NCI-H748 treated with DMSO at 0.1 percent for 48 hours (cell line): ENCODE measurements at regions not wholly inside any gene's neighbourhood (a gene's known extent, or its start where the extent isn't known, plus 50 kb on each side); places are given as distances from the start of the nearest gene placed in this dataset.

Source experiments
- DNase-seq: peaks from one replicate; lab custom pipeline; 2025; lab: John Stamatoyannopoulos, UW

DNA sequence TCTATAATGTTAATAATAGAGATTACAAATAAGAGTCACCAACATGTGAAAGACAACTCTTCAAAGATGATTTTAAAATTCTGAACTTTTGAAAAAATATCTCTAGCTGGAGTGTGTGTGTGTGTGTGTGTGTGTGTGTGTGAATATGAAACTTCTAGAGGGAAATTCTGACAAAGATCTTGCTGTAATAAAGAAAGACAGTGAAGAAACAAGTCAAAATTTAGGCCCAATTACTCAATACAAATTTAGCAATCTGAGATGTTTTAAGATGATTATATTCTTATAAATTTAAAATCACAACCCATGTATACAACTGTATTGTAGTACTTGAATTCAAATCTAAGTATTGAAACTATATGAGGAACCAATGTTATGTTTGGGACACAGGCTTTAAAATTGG, 57.2 kb upstream of the UGP2 start:
- DNase-seq: no peak

DNA sequence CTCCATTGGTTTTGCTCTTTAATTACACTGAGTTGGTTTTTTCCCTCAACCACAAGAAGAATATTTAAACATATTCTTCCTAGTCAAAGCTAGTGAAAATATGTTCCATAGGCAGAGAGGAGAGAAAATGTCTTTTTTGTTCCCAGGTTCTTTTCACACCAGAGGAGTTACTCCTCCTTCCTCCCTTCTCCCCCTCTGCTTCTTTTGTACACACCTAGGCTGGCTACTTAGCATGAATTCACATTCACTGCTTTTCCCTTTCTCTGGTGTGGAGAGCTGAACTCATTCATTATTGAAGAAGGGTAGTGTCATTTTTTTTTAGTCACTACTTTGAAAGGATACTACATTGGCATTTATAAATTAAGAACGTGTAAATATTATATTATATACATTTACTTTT, 56.6 kb upstream of the UGP2 start:
- no peak for DNase-seq

DNA sequence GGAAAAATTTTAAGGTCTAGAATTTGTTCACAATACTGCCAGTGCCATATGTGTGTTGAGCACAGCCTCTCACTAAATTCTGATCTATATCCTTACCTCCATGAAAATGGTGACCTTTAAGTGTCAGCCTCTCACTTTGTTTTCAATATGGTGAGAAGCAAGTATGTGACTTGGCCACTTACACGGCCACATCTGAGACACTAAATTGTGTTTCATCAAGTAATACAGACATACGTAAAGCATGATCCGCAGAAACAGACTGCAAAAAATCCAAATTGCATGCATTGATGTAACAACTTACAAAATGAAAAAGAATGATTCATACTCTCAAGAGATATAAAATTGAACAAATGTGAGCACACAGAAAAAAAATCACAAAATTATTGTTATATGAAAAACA, 55.2 kb upstream of the UGP2 start:
- DNase-seq: no peak

DNA sequence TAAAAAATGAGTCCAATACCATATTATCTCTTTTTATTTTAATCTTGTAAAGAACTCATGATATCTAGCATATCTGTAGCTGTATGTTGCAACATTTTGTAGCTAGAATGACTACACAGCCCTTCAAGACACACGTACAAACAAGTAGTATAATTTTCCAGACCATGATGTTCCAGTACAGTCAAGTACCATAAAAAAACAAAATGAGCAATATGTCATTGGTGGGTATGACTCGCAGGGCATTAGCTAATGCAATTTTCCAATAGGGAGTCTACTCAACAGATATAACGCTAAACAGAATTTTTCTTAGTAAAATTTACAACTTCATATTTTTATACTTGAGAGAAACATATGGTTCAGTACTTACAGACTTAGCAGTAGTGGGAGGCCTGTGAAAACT, 53.6 kb upstream of the UGP2 start:
- DNase-seq: no peak

DNA sequence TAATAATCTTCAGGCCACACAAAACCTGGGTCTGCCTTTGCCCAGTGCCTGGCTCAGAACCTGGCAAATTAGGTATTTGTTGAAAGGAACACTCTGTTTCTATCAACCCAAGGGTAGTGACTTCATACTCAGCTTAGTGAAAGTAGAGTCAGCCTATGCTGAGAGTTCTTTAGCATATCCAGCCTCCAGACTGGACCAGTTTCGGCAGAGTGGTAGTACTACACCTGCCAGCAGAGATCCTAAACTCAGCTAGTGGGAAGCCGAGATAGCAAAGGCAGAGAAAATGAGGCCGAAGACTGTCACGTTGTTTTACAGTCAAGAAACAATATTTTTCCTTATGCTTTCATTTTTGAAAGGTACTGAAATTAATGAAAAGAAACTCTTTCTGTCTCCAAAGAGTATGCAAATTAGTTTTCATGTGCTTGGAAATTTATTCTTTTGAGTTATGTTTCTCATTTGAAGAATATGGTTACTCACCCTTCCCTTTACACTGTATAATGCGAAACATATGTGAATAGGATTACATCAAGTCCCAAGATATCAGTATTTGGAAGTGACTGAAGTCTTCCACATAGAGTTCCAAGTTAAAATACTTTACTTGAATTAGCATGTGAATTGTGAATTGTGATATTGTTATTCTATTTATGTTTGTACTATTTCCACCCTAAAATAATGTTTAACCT, 52.2 kb upstream of the UGP2 start:
- DNase-seq: no peak

DNA sequence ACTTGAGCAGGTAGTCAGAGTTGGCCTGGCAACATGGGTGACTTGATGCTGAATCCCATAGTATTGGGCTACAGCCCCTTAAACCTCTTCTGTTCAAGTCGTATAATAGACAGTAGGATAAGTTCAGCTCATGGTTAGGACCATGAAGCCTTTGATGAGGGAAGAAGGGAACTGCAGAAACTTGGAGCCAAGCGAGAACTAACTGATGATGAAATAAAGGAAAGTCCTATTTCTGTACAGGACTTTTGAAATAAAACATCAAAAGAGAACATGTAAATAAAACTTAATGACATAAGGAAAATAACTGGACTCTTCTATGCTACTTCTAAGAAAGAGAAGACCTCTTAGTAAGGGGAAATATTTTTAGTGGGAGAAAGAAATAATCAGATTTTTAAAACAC, 51.2 kb upstream of the UGP2 start:
- no peak for DNase-seq

DNA sequence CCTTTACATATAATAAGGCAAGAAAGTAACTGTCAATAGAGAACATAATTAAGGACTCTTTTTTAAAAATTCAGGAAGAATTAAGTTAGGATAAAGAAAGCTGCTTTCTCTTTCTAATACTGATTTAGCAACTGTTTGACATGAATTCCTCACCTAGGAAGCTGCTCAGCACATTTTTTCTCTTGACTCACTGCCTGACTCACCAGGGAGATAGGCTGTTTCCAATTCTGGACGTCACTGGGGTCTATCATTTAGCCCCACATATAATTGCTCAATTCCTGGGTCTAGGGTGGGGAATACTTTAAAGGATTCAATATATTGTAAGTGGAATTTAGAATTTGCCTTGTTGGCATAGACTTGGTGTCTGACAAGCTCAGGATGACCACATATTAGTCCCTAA, 50.8 kb upstream of the UGP2 start:
- no peak for DNase-seq

DNA sequence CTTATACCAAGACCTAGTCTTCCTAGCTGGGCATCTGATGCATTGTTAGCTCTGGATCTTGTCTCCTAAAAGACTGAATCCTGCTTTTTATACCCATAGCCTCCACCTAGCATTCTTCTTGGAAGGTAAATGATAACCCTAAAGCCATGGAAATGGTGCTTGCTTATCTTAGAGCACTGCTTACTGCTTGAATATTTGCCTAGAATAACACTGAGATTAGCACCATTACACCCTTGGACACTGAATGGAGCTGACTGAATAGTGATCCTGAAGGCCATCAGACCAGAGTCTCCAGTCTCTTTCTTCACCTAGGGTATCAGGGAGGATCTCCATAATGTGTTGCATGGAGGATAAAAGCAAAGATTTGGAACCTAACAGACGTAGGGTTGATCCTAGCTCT, 50.3 kb upstream of the UGP2 start:
- no peak for DNase-seq
